HG03196 (cell line): ENCODE measurements at regions not wholly inside any gene's neighbourhood (a gene's known extent, or its start where the extent isn't known, plus 50 kb on each side); places are given as distances from the start of the nearest gene placed in this dataset.
"Not testable (repeated sequence)": the region's sequence is repeated elsewhere in the genome, so short reads cannot be mapped to it uniquely, and the experiment has no call there.

Source experiments
- ATAC-seq: cut with Tn5 transposase; IDR thresholded peaks from one replicate; pipeline ENCODE4 v1.9.1; 2021; ENCODE audit not compliant: unreplicated experiment

- ATAC-seq = no peak
Measured at GRCh38 chr12:84085046-84085445, 827.6 kb downstream of the SLC6A15 start.

GRCh38 chr12:84079626-84080025 lies 833.0 kb downstream of the SLC6A15 start:
- ATAC-seq = no peak

- ATAC-seq = no peak
Measured at GRCh38 chr12:84077679-84078078, 834.9 kb downstream of the SLC6A15 start.

- ATAC-seq = no peak
Measured at GRCh38 chr12:84075991-84076390, 836.6 kb downstream of the SLC6A15 start.

- ATAC-seq = no peak
Measured at GRCh38 chr12:84073401-84073800, 839.2 kb downstream of the SLC6A15 start.

GRCh38 chr12:84072961-84073360 lies 839.6 kb downstream of the SLC6A15 start:
- ATAC-seq = no peak

GRCh38 chr12:84070292-84070691 lies 842.3 kb downstream of the SLC6A15 start:
- no peak for ATAC-seq

- no peak for ATAC-seq
Measured at GRCh38 chr12:84069699-84070098, 842.9 kb downstream of the SLC6A15 start.

- ATAC-seq = no peak
Measured at GRCh38 chr12:84069198-84069597, 843.4 kb downstream of the SLC6A15 start.

- ATAC-seq = no peak
Measured at GRCh38 chr12:84058136-84058535, 854.5 kb downstream of the SLC6A15 start.

GRCh38 chr12:84054811-84055210 lies 857.8 kb downstream of the SLC6A15 start:
- ATAC-seq = no peak

GRCh38 chr12:84047881-84048280 lies 864.7 kb downstream of the SLC6A15 start:
- no peak for ATAC-seq

GRCh38 chr12:84046859-84047258 lies 865.7 kb downstream of the SLC6A15 start:
- ATAC-seq = no peak

- no peak for ATAC-seq
Measured at GRCh38 chr12:84043355-84043754, 869.2 kb downstream of the SLC6A15 start.

GRCh38 chr12:84038242-84038641 lies 874.4 kb downstream of the SLC6A15 start:
- no peak for ATAC-seq

GRCh38 chr12:84036912-84037311 lies 875.7 kb downstream of the SLC6A15 start:
- ATAC-seq = no peak

- no peak for ATAC-seq
Measured at GRCh38 chr12:84035766-84036165, 876.8 kb downstream of the SLC6A15 start.

GRCh38 chr12:84034871-84035270 lies 877.7 kb downstream of the SLC6A15 start:
- no peak for ATAC-seq

- no peak for ATAC-seq
Measured at GRCh38 chr12:84033162-84033561, 879.4 kb downstream of the SLC6A15 start.

- ATAC-seq = not testable (repeated sequence)
Measured at GRCh38 chr12:84018556-84019179, 893.9 kb downstream of the SLC6A15 start.

- ATAC-seq = no peak
Measured at GRCh38 chr12:84016956-84017355, 895.6 kb downstream of the SLC6A15 start.

GRCh38 chr12:83997423-83997822 lies 915.2 kb downstream of the SLC6A15 start:
- no peak for ATAC-seq

GRCh38 chr12:83996671-83997070 lies 915.9 kb downstream of the SLC6A15 start:
- no peak for ATAC-seq
